ENCODE measurements at regions not wholly inside any gene's neighbourhood (a gene's known extent, or its start where the extent isn't known, plus 50 kb on each side); places are given as distances from the start of the nearest gene placed in this dataset.

- POLR2A ChIA-PET (ENCODE audit: low non-redundant PET), result no interaction called here
- TF ChIP-seq, protein P1, sequence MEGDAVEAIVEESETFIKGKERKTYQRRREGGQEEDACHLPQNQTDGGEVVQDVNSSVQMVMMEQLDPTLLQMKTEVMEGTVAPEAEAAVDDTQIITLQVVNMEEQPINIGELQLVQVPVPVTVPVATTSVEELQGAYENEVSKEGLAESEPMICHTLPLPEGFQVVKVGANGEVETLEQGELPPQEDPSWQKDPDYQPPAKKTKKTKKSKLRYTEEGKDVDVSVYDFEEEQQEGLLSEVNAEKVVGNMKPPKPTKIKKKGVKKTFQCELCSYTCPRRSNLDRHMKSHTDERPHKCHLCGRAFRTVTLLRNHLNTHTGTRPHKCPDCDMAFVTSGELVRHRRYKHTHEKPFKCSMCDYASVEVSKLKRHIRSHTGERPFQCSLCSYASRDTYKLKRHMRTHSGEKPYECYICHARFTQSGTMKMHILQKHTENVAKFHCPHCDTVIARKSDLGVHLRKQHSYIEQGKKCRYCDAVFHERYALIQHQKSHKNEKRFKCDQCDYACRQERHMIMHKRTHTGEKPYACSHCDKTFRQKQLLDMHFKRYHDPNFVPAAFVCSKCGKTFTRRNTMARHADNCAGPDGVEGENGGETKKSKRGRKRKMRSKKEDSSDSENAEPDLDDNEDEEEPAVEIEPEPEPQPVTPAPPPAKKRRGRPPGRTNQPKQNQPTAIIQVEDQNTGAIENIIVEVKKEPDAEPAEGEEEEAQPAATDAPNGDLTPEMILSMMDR (conservative IDR thresholded peaks at IDR 0.05; ENCODE audit: low read depth, low read length), result no peak
- TF ChIP-seq EZH2 (IDR thresholded peaks at IDR 0.05; ENCODE audit: borderline replicate concordance, low read depth, low read length, poor library complexity, severe bottlenecking), result no peak
- CTCF ChIA-PET, result no interaction called here
- no peaks in the 10 kb centered on the region for H3K4me1 ChIP-seq (ENCODE audit: insufficient read depth, low read length, poor library complexity, severe bottlenecking)
- intact Hi-C loops (cut with micrococcal nuclease; ENCODE audit: unreplicated experiment), result no loop called here
- no TSS peak for BruUV-seq (replicated peaks)
- H3K27me3 ChIP-seq (replicated peaks; ENCODE audit: insufficient read depth, low read depth, low read length, poor library complexity), result no peaks in the 10 kb centered on the region
- DNase-seq (ENCODE audit: low spot score), result no peak
- no peaks in the 10 kb centered on the region for H3K9me3 ChIP-seq (ENCODE audit: low read depth, low read length, poor library complexity, severe bottlenecking)
- no peak overlapping the region for H3K27ac ChIP-seq (ENCODE audit: low read depth, low read length, poor library complexity, severe bottlenecking)
- H3K36me3 ChIP-seq (ENCODE audit: insufficient read depth, low read length, poor library complexity, severe bottlenecking), result no peaks in the 10 kb centered on the region
- H3K4me3 ChIP-seq (ENCODE audit: low read depth, low read length, poor library complexity, severe bottlenecking), result no peak overlapping the region
These were observed 177.8 kb upstream of the PITX1 start for GRCh38 chr5:135211791-135212190.

DNA sequence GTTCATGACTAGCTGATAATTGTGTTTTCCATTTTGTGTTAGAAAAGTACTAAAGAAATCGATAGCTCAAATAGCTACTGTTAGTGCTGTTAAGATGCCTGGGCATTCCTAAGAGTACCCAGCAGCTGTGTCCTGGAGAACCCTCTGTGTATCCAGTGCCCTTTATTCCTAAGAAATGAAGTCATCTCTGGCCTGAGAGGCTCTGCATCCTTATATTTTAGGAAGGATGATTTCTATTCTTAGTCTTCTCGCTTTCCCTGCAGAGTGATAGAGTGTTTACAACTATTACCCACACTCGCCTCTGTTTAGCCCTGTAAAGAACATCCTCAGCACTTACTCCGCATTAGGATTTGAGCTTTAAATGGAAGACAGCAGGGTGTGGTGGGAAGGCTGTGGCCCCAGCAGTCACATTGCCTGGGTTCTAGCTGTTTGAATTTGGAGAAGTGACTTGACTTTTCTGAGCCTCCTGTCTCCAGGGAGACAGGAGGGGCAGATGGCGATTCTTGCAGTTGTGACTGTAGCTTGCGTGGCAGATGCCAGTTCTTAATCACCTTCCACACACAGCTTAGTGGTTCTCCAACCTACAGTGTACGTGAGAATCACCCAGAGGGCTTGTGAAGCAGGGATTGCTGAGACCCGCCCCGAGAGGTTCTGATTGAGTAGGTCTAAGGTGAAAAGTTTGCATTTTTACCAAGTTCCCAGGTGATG is 177.2 kb upstream of the PITX1 start:
- intact Hi-C loops (cut with micrococcal nuclease; ENCODE audit: unreplicated experiment), result no loop called here
- BruUV-seq (replicated peaks), result no TSS peak
- ChIA-PET POLR2A (ENCODE audit: low non-redundant PET) (no interaction called here), CTCF (no interaction called here)
- TF ChIP-seq EZH2 (IDR thresholded peaks at IDR 0.05; ENCODE audit: borderline replicate concordance, low read depth, low read length, poor library complexity, severe bottlenecking), result no peak
- TF ChIP-seq, protein P1 (conservative IDR thresholded peaks at IDR 0.05; ENCODE audit: low read depth, low read length), result no peak
- H3K4me3 ChIP-seq (ENCODE audit: low read depth, low read length, poor library complexity, severe bottlenecking), result no peak overlapping the region
- H3K36me3 ChIP-seq (ENCODE audit: insufficient read depth, low read length, poor library complexity, severe bottlenecking), result no peaks in the 10 kb centered on the region
- H3K9me3 ChIP-seq (ENCODE audit: low read depth, low read length, poor library complexity, severe bottlenecking), result no peaks in the 10 kb centered on the region
- H3K27me3 ChIP-seq (replicated peaks; ENCODE audit: insufficient read depth, low read depth, low read length, poor library complexity), result no peaks in the 10 kb centered on the region
- no peak overlapping the region for H3K27ac ChIP-seq (ENCODE audit: low read depth, low read length, poor library complexity, severe bottlenecking)
- DNase-seq (ENCODE audit: low spot score), result no peak
- no peaks in the 10 kb centered on the region for H3K4me1 ChIP-seq (ENCODE audit: insufficient read depth, low read length, poor library complexity, severe bottlenecking)

- ChIA-PET POLR2A (ENCODE audit: low non-redundant PET) (no interaction called here), CTCF (no interaction called here)
- no peaks in the 10 kb centered on the region for H3K27me3 ChIP-seq (replicated peaks; ENCODE audit: insufficient read depth, low read depth, low read length, poor library complexity)
- H3K36me3 ChIP-seq (ENCODE audit: insufficient read depth, low read length, poor library complexity, severe bottlenecking), result no peaks in the 10 kb centered on the region
- H3K4me3 ChIP-seq (ENCODE audit: low read depth, low read length, poor library complexity, severe bottlenecking), result no peak overlapping the region
- no TSS peak for BruUV-seq (replicated peaks)
- no peaks in the 10 kb centered on the region for H3K4me1 ChIP-seq (ENCODE audit: insufficient read depth, low read length, poor library complexity, severe bottlenecking)
- no peak overlapping the region for H3K27ac ChIP-seq (ENCODE audit: low read depth, low read length, poor library complexity, severe bottlenecking)
- no peak for DNase-seq (ENCODE audit: low spot score)
- intact Hi-C loops (cut with micrococcal nuclease; ENCODE audit: unreplicated experiment), result no loop called here
- H3K9me3 ChIP-seq (ENCODE audit: low read depth, low read length, poor library complexity, severe bottlenecking), result no peaks in the 10 kb centered on the region
- no peak for TF ChIP-seq EZH2 (IDR thresholded peaks at IDR 0.05; ENCODE audit: borderline replicate concordance, low read depth, low read length, poor library complexity, severe bottlenecking)
- TF ChIP-seq, protein P1 (conservative IDR thresholded peaks at IDR 0.05; ENCODE audit: low read depth, low read length), result no peak
These were observed 176.4 kb upstream of the PITX1 start for GRCh38 chr5:135210286-135211055.
